ENCODE measurements at regions not wholly inside any gene's neighbourhood (a gene's known extent, or its start where the extent isn't known, plus 50 kb on each side); places are given as distances from the start of the nearest gene placed in this dataset.

GRCh38 chr11:134579724-134580609, 167.9 kb upstream of the B3GAT1 start:
- no peak for TF ChIP-seq CTCF (IDR thresholded peaks at IDR 0.05; ENCODE audit: extremely low read depth, insufficient read depth, missing control alignments)
- DNase-seq (ENCODE audit: low spot score), result no peak
- in situ Hi-C loops (cut with MboI; ENCODE audit: low pct_unique_long_range_greater_than_20kb, low sequenced_read_pairs, unreplicated experiment), result no loop called here

GRCh38 chr11:134578807-134579723, 167.0 kb upstream of the B3GAT1 start:
- no peak for DNase-seq (ENCODE audit: low spot score)
- TF ChIP-seq CTCF (IDR thresholded peaks at IDR 0.05; ENCODE audit: extremely low read depth, insufficient read depth, missing control alignments), result peak; percentile 43
- in situ Hi-C loops (cut with MboI; ENCODE audit: low pct_unique_long_range_greater_than_20kb, low sequenced_read_pairs, unreplicated experiment), result no loop called here

- no peak for DNase-seq (ENCODE audit: low spot score)
- in situ Hi-C loops (cut with MboI; ENCODE audit: low pct_unique_long_range_greater_than_20kb, low sequenced_read_pairs, unreplicated experiment), result no loop called here
- TF ChIP-seq CTCF (IDR thresholded peaks at IDR 0.05; ENCODE audit: extremely low read depth, insufficient read depth, missing control alignments), result no peak
Measured at GRCh38 chr11:134577751-134578395, 165.8 kb upstream of the B3GAT1 start.

- no peak for DNase-seq (ENCODE audit: low spot score)
- in situ Hi-C loops (cut with MboI; ENCODE audit: low pct_unique_long_range_greater_than_20kb, low sequenced_read_pairs, unreplicated experiment), result no loop called here
- no peak for TF ChIP-seq CTCF (IDR thresholded peaks at IDR 0.05; ENCODE audit: extremely low read depth, insufficient read depth, missing control alignments)
Measured at GRCh38 chr11:134576721-134577171, 164.7 kb upstream of the B3GAT1 start.

GRCh38 chr11:134576286-134576685, 164.2 kb upstream of the B3GAT1 start:
- no peak for DNase-seq (ENCODE audit: low spot score)
- in situ Hi-C loops (cut with MboI; ENCODE audit: low pct_unique_long_range_greater_than_20kb, low sequenced_read_pairs, unreplicated experiment), result no loop called here
- no peak for TF ChIP-seq CTCF (IDR thresholded peaks at IDR 0.05; ENCODE audit: extremely low read depth, insufficient read depth, missing control alignments)
